Brain microvascular endothelial cell (primary cell): ENCODE measurements at regions not wholly inside any gene's neighbourhood (a gene's known extent, or its start where the extent isn't known, plus 50 kb on each side); places are given as distances from the start of the nearest gene placed in this dataset.

Experiments used
- DNase-seq: peaks from one replicate; pipeline ENCODE4 v3.0.0-alpha.2; 2020
- H3K27ac ChIP-seq: fragments of 250-450 bp; sonication (Bioruptor Pico); 2 replicates; pipeline ENCODE4 v1.5.1; 2020; ENCODE audit warnings: mild to moderate bottlenecking, moderate library complexity
- H3K27me3 ChIP-seq: fragments of 250-450 bp; sonication (Bioruptor Pico); replicated peaks from 2 replicates; pipeline ENCODE4 v1.5.1; 2020; ENCODE audit warnings: mild to moderate bottlenecking
- H3K36me3 ChIP-seq: fragments of 250-450 bp; sonication (Bioruptor Pico); replicated peaks from 2 replicates; pipeline ENCODE4 v1.5.1; 2020; ENCODE audit warnings: mild to moderate bottlenecking
- H3K4me3 ChIP-seq: 2 replicates; pipeline ENCODE4 v1.5.1; 2011; ENCODE audit warnings: low read depth, mild to moderate bottlenecking, control low read depth, low read length, moderate library complexity
- in situ Hi-C: cut with HindIII; loops from 2 replicates; pipeline ENCODE4 v1.10.0; 2017; ENCODE audit warnings: low sequenced_read_pairs, low pct_ligation_motif_present
- TF ChIP-seq, protein P1 (sequence below): IDR thresholded peaks from 2 replicates; pipeline ENCODE4 v1.5.1; 2011; ENCODE audit warnings: low read depth, mild to moderate bottlenecking, moderate library complexity, low read length, control low read depth, inconsistent platforms; ENCODE audit errors: missing control alignments

- in situ Hi-C loops = no loop called here
- Histone ChIP-seq H3K27ac (no peak overlapping the region), H3K36me3 (no peaks in the 10 kb centered on the region)
These were observed 187.1 kb upstream of the STXBP5 start for GRCh38 chr6:147017153-147017552.

DNA sequence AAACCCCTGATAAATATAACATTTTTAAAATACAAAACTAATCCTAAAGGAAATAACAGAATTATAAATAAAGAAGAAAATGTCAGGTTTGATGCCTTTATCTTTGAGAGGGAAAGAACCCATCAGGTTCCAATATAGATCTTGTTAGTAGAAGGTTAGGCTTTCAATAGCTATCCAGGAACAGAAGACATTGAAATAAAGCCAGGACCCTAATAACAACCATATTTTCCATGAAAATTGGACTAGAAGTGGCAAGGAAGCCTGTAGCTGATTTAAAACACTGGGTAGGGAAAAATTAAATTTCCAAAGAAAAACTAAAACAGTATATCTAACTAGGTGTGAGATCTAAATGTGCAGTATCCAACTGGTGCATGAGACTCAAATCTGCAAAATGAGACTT lies 185.2 kb upstream of the STXBP5 start:
- Histone ChIP-seq H3K27ac (no peak overlapping the region), H3K36me3 (no peaks in the 10 kb centered on the region), H3K27me3 (no peaks in the 10 kb centered on the region), H3K4me3 (no peak overlapping the region)
- TF ChIP-seq, protein P1, sequence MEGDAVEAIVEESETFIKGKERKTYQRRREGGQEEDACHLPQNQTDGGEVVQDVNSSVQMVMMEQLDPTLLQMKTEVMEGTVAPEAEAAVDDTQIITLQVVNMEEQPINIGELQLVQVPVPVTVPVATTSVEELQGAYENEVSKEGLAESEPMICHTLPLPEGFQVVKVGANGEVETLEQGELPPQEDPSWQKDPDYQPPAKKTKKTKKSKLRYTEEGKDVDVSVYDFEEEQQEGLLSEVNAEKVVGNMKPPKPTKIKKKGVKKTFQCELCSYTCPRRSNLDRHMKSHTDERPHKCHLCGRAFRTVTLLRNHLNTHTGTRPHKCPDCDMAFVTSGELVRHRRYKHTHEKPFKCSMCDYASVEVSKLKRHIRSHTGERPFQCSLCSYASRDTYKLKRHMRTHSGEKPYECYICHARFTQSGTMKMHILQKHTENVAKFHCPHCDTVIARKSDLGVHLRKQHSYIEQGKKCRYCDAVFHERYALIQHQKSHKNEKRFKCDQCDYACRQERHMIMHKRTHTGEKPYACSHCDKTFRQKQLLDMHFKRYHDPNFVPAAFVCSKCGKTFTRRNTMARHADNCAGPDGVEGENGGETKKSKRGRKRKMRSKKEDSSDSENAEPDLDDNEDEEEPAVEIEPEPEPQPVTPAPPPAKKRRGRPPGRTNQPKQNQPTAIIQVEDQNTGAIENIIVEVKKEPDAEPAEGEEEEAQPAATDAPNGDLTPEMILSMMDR = no peak
- in situ Hi-C loops = no loop called here
- DNase-seq = no peak

More at GRCh38 chr6:147017153-147017552, 187.1 kb upstream of the STXBP5 start:
- DNase-seq = no peak
- Histone ChIP-seq H3K27me3 (no peaks in the 10 kb centered on the region), H3K4me3 (no peak overlapping the region)
- TF ChIP-seq, protein P1 = no peak

GRCh38 chr6:147022041-147022440 lies 182.2 kb upstream of the STXBP5 start:
- no peaks in the 10 kb centered on the region for H3K36me3 ChIP-seq
- H3K27ac ChIP-seq = no peak overlapping the region
- TF ChIP-seq, protein P1 = no peak
- in situ Hi-C loops = no loop called here
- H3K4me3 ChIP-seq = no peak overlapping the region
- no peak for DNase-seq
- no peaks in the 10 kb centered on the region for H3K27me3 ChIP-seq

DNA sequence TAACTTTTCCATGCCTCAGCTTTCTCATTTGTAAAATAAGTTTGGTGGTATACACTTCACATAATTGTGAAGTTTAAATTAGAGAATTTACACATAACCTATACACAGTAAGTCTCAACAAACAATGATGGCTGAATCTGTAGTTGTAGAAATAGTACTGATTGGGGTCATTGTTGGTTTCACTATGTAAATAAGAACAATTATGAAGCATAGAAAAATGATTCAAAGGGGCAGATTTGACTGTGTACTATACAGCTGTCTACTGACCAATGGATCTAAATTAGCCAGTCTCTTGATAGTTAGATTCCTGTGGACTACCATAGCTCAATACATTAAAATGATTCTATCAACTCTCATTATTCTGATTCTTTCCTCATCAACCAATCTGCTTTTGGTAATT lies 181.1 kb upstream of the STXBP5 start:
- H3K4me3 ChIP-seq = no peak overlapping the region
- TF ChIP-seq, protein P1 = no peak
- in situ Hi-C loops = no loop called here
- no peaks in the 10 kb centered on the region for H3K36me3 ChIP-seq
- H3K27ac ChIP-seq = no peak overlapping the region
- DNase-seq = no peak
- no peaks in the 10 kb centered on the region for H3K27me3 ChIP-seq

DNA sequence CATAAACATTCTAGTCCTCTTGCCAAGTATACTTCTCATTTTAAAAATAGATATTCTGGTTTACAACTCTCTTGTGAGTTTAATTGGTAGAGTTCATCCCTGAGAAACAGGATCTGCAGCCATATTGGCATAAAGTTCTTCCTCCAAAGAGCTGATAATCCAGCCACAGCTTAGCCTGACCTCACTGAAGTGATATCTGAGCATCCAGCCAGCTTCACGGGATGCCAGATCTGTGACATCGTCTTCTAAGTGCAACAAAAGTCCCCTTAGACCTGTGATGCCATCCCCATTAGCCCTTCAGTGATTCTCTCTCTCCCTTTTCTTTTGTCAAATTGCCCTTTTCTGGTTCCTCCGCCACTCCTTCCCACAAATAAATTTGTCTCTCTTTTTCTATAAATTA lies 180.6 kb upstream of the STXBP5 start:
- no peaks in the 10 kb centered on the region for H3K27me3 ChIP-seq
- in situ Hi-C loops = no loop called here
- TF ChIP-seq, protein P1 = no peak
- H3K27ac ChIP-seq = no peak overlapping the region
- DNase-seq = no peak
- no peaks in the 10 kb centered on the region for H3K36me3 ChIP-seq
- H3K4me3 ChIP-seq = no peak overlapping the region

DNA sequence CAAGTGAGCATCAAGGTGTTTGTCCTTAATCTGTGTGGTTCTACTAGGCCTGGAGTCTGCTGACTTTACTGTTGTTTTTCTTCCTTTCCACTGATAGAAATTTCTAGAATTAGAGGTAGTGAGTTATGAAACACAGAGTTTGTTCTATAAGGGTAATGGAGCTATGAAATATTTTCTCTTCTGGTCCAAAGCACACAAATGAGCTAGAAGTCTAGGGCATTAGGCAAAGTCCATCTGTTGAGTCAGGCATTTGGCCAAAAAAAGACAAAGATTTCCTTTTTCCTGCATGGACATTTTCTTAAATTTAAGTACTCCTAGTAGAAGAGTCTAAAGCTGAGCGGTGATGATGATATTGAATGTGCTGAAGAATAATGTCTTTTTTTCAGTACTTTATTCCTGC lies 174.3 kb upstream of the STXBP5 start:
- no peak for DNase-seq
- Histone ChIP-seq H3K36me3 (no peaks in the 10 kb centered on the region), H3K27ac (no peak overlapping the region), H3K4me3 (no peak overlapping the region), H3K27me3 (no peaks in the 10 kb centered on the region)
- TF ChIP-seq, protein P1 = no peak
- in situ Hi-C loops = no loop called here
